GM12892 (cell line): ENCODE measurements at regions not wholly inside any gene's neighbourhood (a gene's known extent, or its start where the extent isn't known, plus 50 kb on each side); places are given as distances from the start of the nearest gene placed in this dataset.

Source experiments
- DNase-seq: peaks from one replicate; pipeline ENCODE4 v3.0.0; 2011; ENCODE audit not compliant: insufficient read length
- FAIRE-seq: peaks from 2 replicates; lab custom pipeline; 2011; peaks lifted over from hg19 to GRCh38; lab: Jason Lieb, UNC
- POLR2A ChIP-seq: IDR thresholded peaks from 2 replicates; pipeline ENCODE4 v1.6.1; 2011; ENCODE audit warnings: low read depth, low read length, control low read depth
- POLR2AphosphoS5 ChIP-seq: IDR thresholded peaks from 2 replicates; pipeline ENCODE4 v1.6.1; 2011; ENCODE audit warnings: low read depth, low read length, control low read depth
- TAF1 ChIP-seq: IDR thresholded peaks from 2 replicates; pipeline ENCODE4 v1.6.1; 2011; ENCODE audit warnings: low read depth, mild to moderate bottlenecking, control low read depth, low read length, borderline replicate concordance

- FAIRE-seq, result no peak
- no peak for DNase-seq
- no peak for TF ChIP-seq POLR2AphosphoS5
- TF ChIP-seq POLR2A, result no peak
- no peak for TF ChIP-seq TAF1
Measured at GRCh38 chr1:8077602-8078001, 51.5 kb upstream of the ERRFI1 start.

- no peak for TF ChIP-seq POLR2A
- TF ChIP-seq POLR2AphosphoS5, result no peak
- no peak for TF ChIP-seq TAF1
- FAIRE-seq (no peak), DNase-seq (no peak)
Measured at GRCh38 chr1:8077120-8077573, 51.0 kb upstream of the ERRFI1 start.

- DNase-seq (no peak), FAIRE-seq (no peak)
- TF ChIP-seq TAF1, result no peak
- no peak for TF ChIP-seq POLR2A
- no peak for TF ChIP-seq POLR2AphosphoS5
Measured at GRCh38 chr1:8076176-8076575, 50.1 kb upstream of the ERRFI1 start.
